GM23338 (cell line): ENCODE measurements at regions not wholly inside any gene's neighbourhood (a gene's known extent, or its start where the extent isn't known, plus 50 kb on each side); places are given as distances from the start of the nearest gene placed in this dataset.

Experiments used
- ATAC-seq: fragments of 200-7000 bp; cut with Tn5 transposase; 3 replicates; pipeline ENCODE4 v1.9.1; 2020
- DNase-seq: peaks from one replicate; pipeline ENCODE4 v3.0.0-alpha.2; 2015; ENCODE audit warnings: low spot score
- H2AFZ ChIP-seq: fragments of 200-600 bp; sonication (generic); 2 replicates; pipeline ENCODE4 v1.8.0; 2016; ENCODE audit warnings: antibody characterized with exemption, mild to moderate bottlenecking, moderate library complexity
- H3F3A ChIP-seq: fragments of 200-600 bp; sonication (generic); replicated peaks from 2 replicates; pipeline ENCODE4 v1.8.0; 2017; ENCODE audit warnings: antibody characterized with exemption, mixed run types, low read depth
- H3K27ac ChIP-seq: fragments of 200-600 bp; sonication (generic); 2 replicates; pipeline ENCODE4 v1.6.1; 2016; ENCODE audit warnings: low read depth
- H3K27me3 ChIP-seq: fragments of 200-600 bp; sonication (generic); 2 replicates; pipeline ENCODE4 v1.8.0; 2016; ENCODE audit warnings: mild to moderate bottlenecking, mixed run types, moderate library complexity; ENCODE audit not compliant: insufficient read depth
- H3K36me3 ChIP-seq: fragments of 200-600 bp; sonication (generic); 2 replicates; pipeline ENCODE4 v1.8.0; 2016; ENCODE audit warnings: mild to moderate bottlenecking; ENCODE audit not compliant: insufficient read depth
- H3K4me1 ChIP-seq: fragments of 200-600 bp; sonication (generic); 2 replicates; pipeline ENCODE4 v1.8.0; 2016; ENCODE audit warnings: mild to moderate bottlenecking, moderate library complexity; ENCODE audit not compliant: insufficient read depth
- H3K4me2 ChIP-seq: fragments of 200-600 bp; sonication (generic); 2 replicates; pipeline ENCODE4 v1.7.1; 2017; ENCODE audit warnings: mixed run types
- H3K4me3 ChIP-seq: fragments of 200-600 bp; sonication (generic); 2 replicates; pipeline ENCODE4 v1.6.1; 2016; ENCODE audit warnings: mixed run types
- H3K79me2 ChIP-seq: fragments of 200-600 bp; sonication (generic); replicated peaks from 2 replicates; pipeline ENCODE4 v1.8.0; 2017; ENCODE audit warnings: mild to moderate bottlenecking; ENCODE audit not compliant: insufficient read depth
- H3K9me2 ChIP-seq: fragments of 200-600 bp; sonication (generic); 2 replicates; pipeline ENCODE4 v1.8.0; 2017; ENCODE audit not compliant: insufficient read depth
- H4K20me1 ChIP-seq: fragments of 200-600 bp; sonication (generic); replicated peaks from 2 replicates; pipeline ENCODE4 v1.8.0; 2017; ENCODE audit warnings: mild to moderate bottlenecking; ENCODE audit not compliant: insufficient read depth
- H3K27ac Mint-ChIP-seq: 2 replicates; pipeline ENCODE4 v1.8.0; 2020; ENCODE audit warnings: inconsistent platforms, mild to moderate bottlenecking, moderate library complexity, mixed read lengths
- H3K27me3 Mint-ChIP-seq: 3 replicates; pipeline ENCODE4 v1.8.0; 2022; ENCODE audit warnings: low read depth, mild to moderate bottlenecking, moderate library complexity, mixed read lengths, inconsistent platforms; ENCODE audit not compliant: insufficient read depth, poor library complexity
- H3K36me3 Mint-ChIP-seq: 3 replicates; pipeline ENCODE4 v1.8.0; 2021; ENCODE audit warnings: low read depth, mild to moderate bottlenecking, inconsistent platforms, moderate library complexity, mixed read lengths
- H3K4me1 Mint-ChIP-seq: 3 replicates; pipeline ENCODE4 v1.8.0; 2020; ENCODE audit warnings: mild to moderate bottlenecking, inconsistent platforms, mixed read lengths
- H3K4me3 Mint-ChIP-seq: 3 replicates; pipeline ENCODE4 v1.8.0; 2021; ENCODE audit warnings: moderate library complexity, mild to moderate bottlenecking, inconsistent platforms, mixed read lengths
- H3K9me3 Mint-ChIP-seq: 3 replicates; pipeline ENCODE4 v1.8.0; 2020; ENCODE audit warnings: moderate library complexity, mild to moderate bottlenecking, inconsistent platforms, mixed read lengths
- CREB1 ChIP-seq: fragments of 250-450 bp; sonication (Bioruptor Pico); IDR thresholded peaks from 2 replicates; pipeline ENCODE4 v1.5.0; 2020; ENCODE audit warnings: low read depth, mild to moderate bottlenecking, moderate library complexity
- EZH2 ChIP-seq: fragments of 200-600 bp; sonication (generic); IDR thresholded peaks from one replicate; pipeline ENCODE4 v1.8.0; 2017; ENCODE audit warnings: antibody characterized with exemption, mild to moderate bottlenecking, low read depth; ENCODE audit not compliant: unreplicated experiment
- EZH2phosphoT487 ChIP-seq: fragments of 200-600 bp; sonication (generic); IDR thresholded peaks from one replicate; pipeline ENCODE4 v1.8.1; 2018; ENCODE audit warnings: antibody characterized with exemption; ENCODE audit not compliant: unreplicated experiment
- JUNB ChIP-seq: IDR thresholded peaks from one replicate; pipeline ENCODE4 v1.6.1; 2016; ENCODE audit warnings: antibody characterized with exemption; ENCODE audit not compliant: unreplicated experiment
- POLR2AphosphoS5 ChIP-seq: IDR thresholded peaks from 2 replicates; pipeline ENCODE4 v1.6.1; 2016; ENCODE audit warnings: antibody characterized with exemption, low read depth
- STAT1 ChIP-seq: IDR thresholded peaks from one replicate; pipeline ENCODE4 v1.6.1; 2016; ENCODE audit warnings: antibody characterized with exemption; ENCODE audit not compliant: unreplicated experiment
- ZNF114 ChIP-seq: fragments of 250-450 bp; sonication (Bioruptor Pico); IDR thresholded peaks from 2 replicates; pipeline ENCODE4 v1.5.0; 2020; ENCODE audit warnings: mild to moderate bottlenecking, moderate library complexity
- TF ChIP-seq, protein P1 (sequence below): fragments of 250-450 bp; sonication (Bioruptor Pico); IDR thresholded peaks from 2 replicates; pipeline ENCODE4 v1.5.0; 2020; ENCODE audit warnings: mild to moderate bottlenecking, moderate library complexity
- TF ChIP-seq, protein P2 (sequence below): IDR thresholded peaks from one replicate; pipeline ENCODE4 v1.6.1; 2018; ENCODE audit warnings: antibody characterized with exemption; ENCODE audit not compliant: unreplicated experiment
- TF ChIP-seq, protein P3 (sequence below): IDR thresholded peaks from 2 replicates; pipeline ENCODE4 v1.6.1; 2016; ENCODE audit warnings: antibody characterized with exemption
- TF ChIP-seq, protein P4 (sequence below), 2 experiments: fragments of 200-600 bp in 1 of 2; sonication (generic) in 1 of 2; conservative IDR thresholded peaks; 2 replicates each; pipeline versions ENCODE4 v1.5.1 to v1.6.1; 2016 to 2017; ENCODE audit warnings: antibody characterized with exemption in 2 of 2, low read depth in 2 of 2, mild to moderate bottlenecking in 2 of 2, moderate library complexity in 1 of 2

DNA sequence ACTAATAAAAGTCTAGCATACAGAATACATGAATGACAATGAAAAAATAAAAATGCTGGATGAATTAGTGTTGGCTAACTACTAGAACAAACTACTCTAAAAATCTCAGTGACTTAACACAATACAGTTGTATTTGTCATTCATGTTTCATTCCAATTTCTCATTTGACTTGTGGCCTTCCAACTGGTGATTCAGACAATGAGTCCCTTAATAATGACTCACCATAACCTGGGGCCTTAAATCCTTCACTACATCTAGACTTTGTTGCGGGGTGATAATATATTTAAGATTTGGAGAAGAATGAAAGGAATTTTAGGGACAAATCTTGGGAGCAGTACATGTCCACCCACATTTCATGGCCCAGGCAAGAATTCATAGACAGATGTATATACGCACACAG lies 90.5 kb upstream of the POM121L12 start:
- Mint-ChIP-seq H3K4me1 (peaks cover 8% of the 10 kb centered on the region; the same call in 2 of the 3 replicates), H3K27me3 (no peaks in the 10 kb centered on the region), H3K4me3 (no peak overlapping the region), H3K36me3 (no peaks in the 10 kb centered on the region), H3K9me3 (peaks cover 3% of the 10 kb centered on the region; the same call in 1 of the 3 replicates), H3K27ac (no peak overlapping the region)
- no peak overlapping the region for H2AFZ ChIP-seq
- no peaks in the 10 kb centered on the region for H3K79me2 ChIP-seq
- H3K4me2 ChIP-seq, result no peak overlapping the region
- no peaks in the 10 kb centered on the region for H3K27me3 ChIP-seq
- no peak for DNase-seq
- no peak overlapping the region for H3K4me3 ChIP-seq
- no peaks in the 10 kb centered on the region for H4K20me1 ChIP-seq
- no peaks in the 10 kb centered on the region; the same call in 1 of the 2 replicates for H3K4me1 ChIP-seq
- H3K9me2 ChIP-seq, result 0 out of 2 replicates have a peak, but pooled peaks cover 5% of the 10 kb centered on the region
- no peaks in the 10 kb centered on the region for H3F3A ChIP-seq
- H3K27ac ChIP-seq, result no peak overlapping the region
- ATAC-seq, result no peak
- no peaks in the 10 kb centered on the region for H3K36me3 ChIP-seq
- TF ChIP-seq ZNF114 (CRISPR knock-in tag) (no peak), EZH2phosphoT487 (no peak), EZH2 (no peak), CREB1 (no peak), POLR2AphosphoS5 (no peak), STAT1 (no peak), JUNB (no peak)
- TF ChIP-seq, protein P1, sequence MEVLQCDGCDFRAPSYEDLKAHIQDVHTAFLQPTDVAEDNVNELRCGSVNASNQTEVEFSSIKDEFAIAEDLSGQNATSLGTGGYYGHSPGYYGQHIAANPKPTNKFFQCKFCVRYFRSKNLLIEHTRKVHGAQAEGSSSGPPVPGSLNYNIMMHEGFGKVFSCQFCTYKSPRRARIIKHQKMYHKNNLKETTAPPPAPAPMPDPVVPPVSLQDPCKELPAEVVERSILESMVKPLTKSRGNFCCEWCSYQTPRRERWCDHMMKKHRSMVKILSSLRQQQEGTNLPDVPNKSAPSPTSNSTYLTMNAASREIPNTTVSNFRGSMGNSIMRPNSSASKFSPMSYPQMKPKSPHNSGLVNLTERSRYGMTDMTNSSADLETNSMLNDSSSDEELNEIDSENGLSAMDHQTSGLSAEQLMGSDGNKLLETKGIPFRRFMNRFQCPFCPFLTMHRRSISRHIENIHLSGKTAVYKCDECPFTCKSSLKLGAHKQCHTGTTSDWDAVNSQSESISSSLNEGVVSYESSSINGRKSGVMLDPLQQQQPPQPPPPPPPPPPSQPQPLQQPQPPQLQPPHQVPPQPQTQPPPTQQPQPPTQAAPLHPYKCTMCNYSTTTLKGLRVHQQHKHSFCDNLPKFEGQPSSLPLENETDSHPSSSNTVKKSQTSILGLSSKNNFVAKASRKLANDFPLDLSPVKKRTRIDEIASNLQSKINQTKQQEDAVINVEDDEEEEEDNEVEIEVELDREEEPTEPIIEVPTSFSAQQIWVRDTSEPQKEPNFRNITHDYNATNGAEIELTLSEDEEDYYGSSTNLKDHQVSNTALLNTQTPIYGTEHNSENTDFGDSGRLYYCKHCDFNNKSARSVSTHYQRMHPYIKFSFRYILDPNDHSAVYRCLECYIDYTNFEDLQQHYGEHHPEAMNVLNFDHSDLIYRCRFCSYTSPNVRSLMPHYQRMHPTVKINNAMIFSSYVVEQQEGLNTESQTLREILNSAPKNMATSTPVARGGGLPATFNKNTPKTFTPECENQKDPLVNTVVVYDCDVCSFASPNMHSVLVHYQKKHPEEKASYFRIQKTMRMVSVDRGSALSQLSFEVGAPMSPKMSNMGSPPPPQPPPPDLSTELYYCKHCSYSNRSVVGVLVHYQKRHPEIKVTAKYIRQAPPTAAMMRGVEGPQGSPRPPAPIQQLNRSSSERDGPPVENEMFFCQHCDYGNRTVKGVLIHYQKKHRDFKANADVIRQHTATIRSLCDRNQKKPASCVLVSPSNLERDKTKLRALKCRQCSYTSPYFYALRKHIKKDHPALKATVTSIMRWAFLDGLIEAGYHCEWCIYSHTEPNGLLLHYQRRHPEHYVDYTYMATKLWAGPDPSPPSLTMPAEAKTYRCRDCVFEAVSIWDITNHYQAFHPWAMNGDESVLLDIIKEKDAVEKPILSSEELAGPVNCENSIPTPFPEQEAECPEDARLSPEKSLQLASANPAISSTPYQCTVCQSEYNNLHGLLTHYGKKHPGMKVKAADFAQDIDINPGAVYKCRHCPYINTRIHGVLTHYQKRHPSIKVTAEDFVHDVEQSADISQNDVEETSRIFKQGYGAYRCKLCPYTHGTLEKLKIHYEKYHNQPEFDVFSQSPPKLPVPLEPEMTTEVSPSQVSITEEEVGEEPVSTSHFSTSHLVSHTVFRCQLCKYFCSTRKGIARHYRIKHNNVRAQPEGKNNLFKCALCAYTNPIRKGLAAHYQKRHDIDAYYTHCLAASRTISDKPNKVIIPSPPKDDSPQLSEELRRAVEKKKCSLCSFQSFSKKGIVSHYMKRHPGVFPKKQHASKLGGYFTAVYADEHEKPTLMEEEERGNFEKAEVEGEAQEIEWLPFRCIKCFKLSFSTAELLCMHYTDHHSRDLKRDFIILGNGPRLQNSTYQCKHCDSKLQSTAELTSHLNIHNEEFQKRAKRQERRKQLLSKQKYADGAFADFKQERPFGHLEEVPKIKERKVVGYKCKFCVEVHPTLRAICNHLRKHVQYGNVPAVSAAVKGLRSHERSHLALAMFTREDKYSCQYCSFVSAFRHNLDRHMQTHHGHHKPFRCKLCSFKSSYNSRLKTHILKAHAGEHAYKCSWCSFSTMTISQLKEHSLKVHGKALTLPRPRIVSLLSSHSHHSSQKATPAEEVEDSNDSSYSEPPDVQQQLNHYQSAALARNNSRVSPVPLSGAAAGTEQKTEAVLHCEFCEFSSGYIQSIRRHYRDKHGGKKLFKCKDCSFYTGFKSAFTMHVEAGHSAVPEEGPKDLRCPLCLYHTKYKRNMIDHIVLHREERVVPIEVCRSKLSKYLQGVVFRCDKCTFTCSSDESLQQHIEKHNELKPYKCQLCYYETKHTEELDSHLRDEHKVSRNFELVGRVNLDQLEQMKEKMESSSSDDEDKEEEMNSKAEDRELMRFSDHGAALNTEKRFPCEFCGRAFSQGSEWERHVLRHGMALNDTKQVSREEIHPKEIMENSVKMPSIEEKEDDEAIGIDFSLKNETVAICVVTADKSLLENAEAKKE (CRISPR knock-in tag), result no peak
- TF ChIP-seq, protein P2, sequence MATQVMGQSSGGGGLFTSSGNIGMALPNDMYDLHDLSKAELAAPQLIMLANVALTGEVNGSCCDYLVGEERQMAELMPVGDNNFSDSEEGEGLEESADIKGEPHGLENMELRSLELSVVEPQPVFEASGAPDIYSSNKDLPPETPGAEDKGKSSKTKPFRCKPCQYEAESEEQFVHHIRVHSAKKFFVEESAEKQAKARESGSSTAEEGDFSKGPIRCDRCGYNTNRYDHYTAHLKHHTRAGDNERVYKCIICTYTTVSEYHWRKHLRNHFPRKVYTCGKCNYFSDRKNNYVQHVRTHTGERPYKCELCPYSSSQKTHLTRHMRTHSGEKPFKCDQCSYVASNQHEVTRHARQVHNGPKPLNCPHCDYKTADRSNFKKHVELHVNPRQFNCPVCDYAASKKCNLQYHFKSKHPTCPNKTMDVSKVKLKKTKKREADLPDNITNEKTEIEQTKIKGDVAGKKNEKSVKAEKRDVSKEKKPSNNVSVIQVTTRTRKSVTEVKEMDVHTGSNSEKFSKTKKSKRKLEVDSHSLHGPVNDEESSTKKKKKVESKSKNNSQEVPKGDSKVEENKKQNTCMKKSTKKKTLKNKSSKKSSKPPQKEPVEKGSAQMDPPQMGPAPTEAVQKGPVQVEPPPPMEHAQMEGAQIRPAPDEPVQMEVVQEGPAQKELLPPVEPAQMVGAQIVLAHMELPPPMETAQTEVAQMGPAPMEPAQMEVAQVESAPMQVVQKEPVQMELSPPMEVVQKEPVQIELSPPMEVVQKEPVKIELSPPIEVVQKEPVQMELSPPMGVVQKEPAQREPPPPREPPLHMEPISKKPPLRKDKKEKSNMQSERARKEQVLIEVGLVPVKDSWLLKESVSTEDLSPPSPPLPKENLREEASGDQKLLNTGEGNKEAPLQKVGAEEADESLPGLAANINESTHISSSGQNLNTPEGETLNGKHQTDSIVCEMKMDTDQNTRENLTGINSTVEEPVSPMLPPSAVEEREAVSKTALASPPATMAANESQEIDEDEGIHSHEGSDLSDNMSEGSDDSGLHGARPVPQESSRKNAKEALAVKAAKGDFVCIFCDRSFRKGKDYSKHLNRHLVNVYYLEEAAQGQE, result no peak
- TF ChIP-seq, protein P3, sequence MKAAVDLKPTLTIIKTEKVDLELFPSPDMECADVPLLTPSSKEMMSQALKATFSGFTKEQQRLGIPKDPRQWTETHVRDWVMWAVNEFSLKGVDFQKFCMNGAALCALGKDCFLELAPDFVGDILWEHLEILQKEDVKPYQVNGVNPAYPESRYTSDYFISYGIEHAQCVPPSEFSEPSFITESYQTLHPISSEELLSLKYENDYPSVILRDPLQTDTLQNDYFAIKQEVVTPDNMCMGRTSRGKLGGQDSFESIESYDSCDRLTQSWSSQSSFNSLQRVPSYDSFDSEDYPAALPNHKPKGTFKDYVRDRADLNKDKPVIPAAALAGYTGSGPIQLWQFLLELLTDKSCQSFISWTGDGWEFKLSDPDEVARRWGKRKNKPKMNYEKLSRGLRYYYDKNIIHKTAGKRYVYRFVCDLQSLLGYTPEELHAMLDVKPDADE, result no peak
- TF ChIP-seq, protein P4, sequence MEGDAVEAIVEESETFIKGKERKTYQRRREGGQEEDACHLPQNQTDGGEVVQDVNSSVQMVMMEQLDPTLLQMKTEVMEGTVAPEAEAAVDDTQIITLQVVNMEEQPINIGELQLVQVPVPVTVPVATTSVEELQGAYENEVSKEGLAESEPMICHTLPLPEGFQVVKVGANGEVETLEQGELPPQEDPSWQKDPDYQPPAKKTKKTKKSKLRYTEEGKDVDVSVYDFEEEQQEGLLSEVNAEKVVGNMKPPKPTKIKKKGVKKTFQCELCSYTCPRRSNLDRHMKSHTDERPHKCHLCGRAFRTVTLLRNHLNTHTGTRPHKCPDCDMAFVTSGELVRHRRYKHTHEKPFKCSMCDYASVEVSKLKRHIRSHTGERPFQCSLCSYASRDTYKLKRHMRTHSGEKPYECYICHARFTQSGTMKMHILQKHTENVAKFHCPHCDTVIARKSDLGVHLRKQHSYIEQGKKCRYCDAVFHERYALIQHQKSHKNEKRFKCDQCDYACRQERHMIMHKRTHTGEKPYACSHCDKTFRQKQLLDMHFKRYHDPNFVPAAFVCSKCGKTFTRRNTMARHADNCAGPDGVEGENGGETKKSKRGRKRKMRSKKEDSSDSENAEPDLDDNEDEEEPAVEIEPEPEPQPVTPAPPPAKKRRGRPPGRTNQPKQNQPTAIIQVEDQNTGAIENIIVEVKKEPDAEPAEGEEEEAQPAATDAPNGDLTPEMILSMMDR (conservative IDR thresholded peaks at IDR 0.05; ENCODE audit: low read depth in 2 of 2), result no peak
